Activated CD4-positive, alpha-beta memory T cell treated with anti-CD3 and anti-CD28 coated beads, Interleukin-2, amount 10 ng/mL, durations not matched to agents 7 days and 5 days (primary cell): ENCODE measurements at regions not wholly inside any gene's neighbourhood (a gene's known extent, or its start where the extent isn't known, plus 50 kb on each side); places are given as distances from the start of the nearest gene placed in this dataset.

Experiments
- CTCF ChIA-PET: fragments of 350-600 bp; sonication (Branson Sonifier 250); formaldehyde crosslinking; loops from one replicate; lab custom pipeline; 2021; ENCODE audit warnings: antibody characterized with exemption, inconsistent platforms; lab: Charles Lee
- POLR2A ChIA-PET: fragments of 350-600 bp; sonication (Branson Sonifier 250); formaldehyde crosslinking; loops from one replicate; lab custom pipeline; 2021; ENCODE audit warnings: antibody characterized with exemption; lab: Charles Lee
- DNase-seq: peaks from one replicate; pipeline ENCODE4 v3.0.0-alpha.2; 2020
- H3K27ac Mint-ChIP-seq: one replicate; pipeline ENCODE4 v1.8.0; 2021; ENCODE audit warnings: mild to moderate bottlenecking, mixed read lengths
- H3K27me3 Mint-ChIP-seq: one replicate; pipeline ENCODE4 v1.8.0; 2021; ENCODE audit warnings: mixed read lengths
- H3K36me3 Mint-ChIP-seq: one replicate; pipeline ENCODE4 v1.8.0; 2021; ENCODE audit warnings: low read depth, mixed read lengths
- H3K4me1 Mint-ChIP-seq: one replicate; pipeline ENCODE4 v1.8.0; 2021; ENCODE audit warnings: mixed read lengths
- H3K4me3 Mint-ChIP-seq: one replicate; pipeline ENCODE4 v1.8.0; 2021; ENCODE audit warnings: mild to moderate bottlenecking, mixed read lengths
- H3K9me3 Mint-ChIP-seq: one replicate; pipeline ENCODE4 v1.8.0; 2021; ENCODE audit warnings: mixed read lengths

- ChIA-PET CTCF (no interaction called here), POLR2A (interaction anchor here (2.1 kb wide), 1 partner anchor 9 kb away, joined by 8 read pairs; no protein-coding TSS in a partner anchor)
- DNase-seq, result no peak
- H3K4me1 Mint-ChIP-seq, result peaks cover 26% of the 10 kb centered on the region
- H3K36me3 Mint-ChIP-seq, result peaks cover 16% of the 10 kb centered on the region
- H3K27me3 Mint-ChIP-seq, result peaks cover 2% of the 10 kb centered on the region
- peaks cover 4% of the 10 kb centered on the region for H3K9me3 Mint-ChIP-seq
- no peak overlapping the region for H3K4me3 Mint-ChIP-seq
- no peak overlapping the region for H3K27ac Mint-ChIP-seq
These were observed 298.5 kb upstream of the KLF6 start for GRCh38 chr10:4083509-4084003.

- Mint-ChIP-seq H3K27me3 (peaks cover 2% of the 10 kb centered on the region), H3K36me3 (peaks cover 16% of the 10 kb centered on the region), H3K4me1 (peaks cover 28% of the 10 kb centered on the region), H3K9me3 (peaks cover 2% of the 10 kb centered on the region), H3K27ac (no peak overlapping the region), H3K4me3 (no peak overlapping the region)
- ChIA-PET POLR2A (interaction anchor here (2.1 kb wide), 1 partner anchor 8 kb away, joined by 8 read pairs; no protein-coding TSS in a partner anchor), CTCF (no interaction called here)
- DNase-seq, result no peak
These were observed 297.9 kb upstream of the KLF6 start for GRCh38 chr10:4082861-4083260.

DNA sequence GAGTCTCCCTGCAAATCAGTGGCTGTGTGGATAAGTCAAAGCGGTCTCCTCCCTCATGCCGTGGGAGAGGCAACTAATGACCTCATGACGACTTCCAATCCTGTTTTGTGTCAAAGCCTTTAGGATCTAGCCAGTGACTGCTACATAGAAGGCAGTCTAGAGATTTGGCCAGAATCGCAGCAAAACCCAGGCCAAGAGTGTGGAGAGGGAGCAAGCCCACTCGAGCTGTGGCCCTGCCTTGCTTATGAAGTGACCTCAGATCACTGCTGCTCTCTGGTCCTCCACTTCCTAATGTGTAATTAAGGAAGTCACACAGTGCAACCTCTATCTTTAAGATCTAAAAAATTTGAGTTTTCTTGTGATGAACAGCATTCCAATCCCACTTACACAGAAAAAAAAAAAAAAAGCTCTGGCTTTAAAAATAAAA lies 296.7 kb upstream of the KLF6 start:
- H3K9me3 Mint-ChIP-seq, result peaks cover 2% of the 10 kb centered on the region
- DNase-seq, result no peak
- peaks cover 16% of the 10 kb centered on the region for H3K36me3 Mint-ChIP-seq
- no peak overlapping the region for H3K4me3 Mint-ChIP-seq
- peaks cover 33% of the 10 kb centered on the region for H3K4me1 Mint-ChIP-seq
- CTCF ChIA-PET, result interaction anchor here (0.7 kb wide), 1 partner anchor 110 kb away, joined by 3 read pairs; no protein-coding TSS in a partner anchor
- H3K27ac Mint-ChIP-seq, result no peak overlapping the region
- peaks cover 2% of the 10 kb centered on the region for H3K27me3 Mint-ChIP-seq
- POLR2A ChIA-PET, result no interaction called here

GRCh38 chr10:4080225-4080805 lies 295.3 kb upstream of the KLF6 start:
- Mint-ChIP-seq H3K27ac (peak overlapping the region; percentile 70), H3K9me3 (peaks cover 2% of the 10 kb centered on the region), H3K27me3 (no peaks in the 10 kb centered on the region), H3K4me3 (no peak overlapping the region), H3K4me1 (peaks cover 42% of the 10 kb centered on the region), H3K36me3 (peaks cover 19% of the 10 kb centered on the region)
- no peak for DNase-seq
- CTCF ChIA-PET, result no interaction called here
- POLR2A ChIA-PET, result interaction anchor here (0.8 to 1.5 kb wide), 3 partner anchors 119 to 295 kb away, joined by 3 to 8 read pairs (median 3); partner anchors contain the start of gene KLF6

DNA sequence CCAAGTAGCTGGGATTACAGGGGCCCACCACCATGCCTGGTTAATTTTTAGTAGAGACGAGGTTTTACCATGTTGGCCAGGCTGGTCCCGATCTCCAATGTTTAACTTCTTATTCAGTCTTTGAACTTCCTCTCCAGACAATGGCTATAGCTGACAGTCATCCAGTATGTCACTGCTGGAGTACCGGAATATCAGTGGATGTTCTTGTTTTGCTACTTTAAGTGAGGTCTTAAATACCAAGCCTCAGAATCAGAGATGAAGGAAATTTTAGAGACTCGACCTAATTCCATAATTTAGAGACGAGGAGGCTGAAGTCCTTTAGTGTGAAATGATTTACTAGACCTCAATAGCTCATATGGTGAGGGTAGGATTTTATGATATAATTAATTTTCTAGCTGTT lies 294.8 kb upstream of the KLF6 start:
- H3K36me3 Mint-ChIP-seq, result peaks cover 21% of the 10 kb centered on the region
- ChIA-PET CTCF (no interaction called here), POLR2A (interaction anchor here (0.8 to 1.5 kb wide), 3 partner anchors 119 to 294 kb away, joined by 3 to 8 read pairs (median 3); partner anchors contain the start of gene KLF6)
- H3K27ac Mint-ChIP-seq, result peak overlapping the region; percentile 70
- no peaks in the 10 kb centered on the region for H3K27me3 Mint-ChIP-seq
- H3K4me1 Mint-ChIP-seq, result peaks cover 47% of the 10 kb centered on the region
- DNase-seq, result no peak
- H3K4me3 Mint-ChIP-seq, result no peak overlapping the region
- H3K9me3 Mint-ChIP-seq, result peaks cover 2% of the 10 kb centered on the region

DNA sequence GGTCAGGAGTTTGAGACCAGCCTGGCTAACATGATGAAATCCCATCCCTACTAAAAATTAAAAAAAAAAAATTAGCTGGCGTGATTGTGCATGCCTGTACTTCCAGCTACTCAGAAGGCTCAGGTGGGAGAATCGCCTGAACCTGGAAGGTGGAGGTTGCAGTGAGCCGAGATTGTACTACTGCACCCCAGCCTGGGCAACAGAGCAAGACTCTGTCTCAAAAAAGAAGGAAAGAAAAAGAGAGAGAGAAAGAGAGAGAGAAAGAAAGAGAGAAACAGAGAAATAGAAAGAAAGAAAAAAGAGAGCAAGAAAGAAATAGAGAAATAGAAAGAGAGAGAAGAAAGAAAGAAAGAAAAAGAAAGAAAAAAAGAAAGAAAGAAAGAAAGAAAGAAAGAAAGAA lies 292.8 kb upstream of the KLF6 start:
- H3K27me3 Mint-ChIP-seq, result no peaks in the 10 kb centered on the region
- no peak overlapping the region for H3K27ac Mint-ChIP-seq
- ChIA-PET CTCF (interaction anchor here (0.7 kb wide), 1 partner anchor 25 kb away, joined by 3 read pairs; no protein-coding TSS in a partner anchor), POLR2A (no interaction called here)
- DNase-seq, result no peak
- H3K4me1 Mint-ChIP-seq, result peaks cover 59% of the 10 kb centered on the region
- no peak overlapping the region for H3K4me3 Mint-ChIP-seq
- H3K9me3 Mint-ChIP-seq, result peaks cover 2% of the 10 kb centered on the region
- H3K36me3 Mint-ChIP-seq, result peaks cover 21% of the 10 kb centered on the region

DNA sequence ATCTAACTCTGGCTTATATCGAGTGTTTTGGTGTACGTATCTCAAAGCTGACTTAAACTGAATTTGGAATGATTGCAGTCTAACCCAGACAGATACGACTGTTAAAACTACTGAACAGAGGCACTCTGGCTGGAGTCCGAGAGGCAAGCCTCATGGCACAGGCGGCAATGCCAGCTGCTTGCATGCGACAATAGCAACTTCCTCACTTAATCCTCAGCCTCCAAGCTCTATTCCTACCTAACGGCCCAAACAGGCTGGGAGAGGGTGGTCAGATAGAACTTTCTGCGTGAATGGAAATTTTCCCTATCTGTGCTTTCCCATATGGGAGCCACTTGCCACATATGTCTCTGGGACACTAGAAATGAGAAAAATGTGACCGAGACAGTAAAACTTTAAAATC lies 292.0 kb upstream of the KLF6 start:
- H3K4me1 Mint-ChIP-seq, result peaks cover 59% of the 10 kb centered on the region
- ChIA-PET CTCF (no interaction called here), POLR2A (interaction anchor here (4.0 kb wide), 1 partner anchor 293 kb away, joined by 40 read pairs; the partner anchor contains the start of gene KLF6)
- H3K27ac Mint-ChIP-seq, result no peak overlapping the region
- H3K36me3 Mint-ChIP-seq, result peaks cover 21% of the 10 kb centered on the region
- no peak overlapping the region for H3K4me3 Mint-ChIP-seq
- no peaks in the 10 kb centered on the region for H3K27me3 Mint-ChIP-seq
- peaks cover 2% of the 10 kb centered on the region for H3K9me3 Mint-ChIP-seq
- DNase-seq, result no peak

DNA sequence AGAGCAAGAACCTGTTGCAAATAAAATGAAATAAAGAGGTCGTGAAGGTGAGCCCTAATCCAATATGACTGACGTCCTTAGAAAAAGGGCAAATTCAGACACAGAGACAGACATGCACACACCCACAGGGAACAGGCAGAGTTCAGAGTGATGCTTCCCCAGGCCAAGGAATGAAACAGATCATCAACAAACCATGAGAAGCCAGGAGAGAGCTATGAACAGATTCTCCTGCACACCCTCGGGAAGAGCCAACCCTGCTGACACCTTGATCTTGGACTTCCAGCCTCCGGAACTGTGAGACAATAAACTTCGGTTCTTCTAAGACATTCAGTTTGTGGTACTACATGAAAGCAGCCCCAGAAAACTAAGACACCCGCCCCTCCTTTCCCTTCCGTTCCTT lies 290.4 kb upstream of the KLF6 start:
- peaks cover 12% of the 10 kb centered on the region for H3K36me3 Mint-ChIP-seq
- H3K4me3 Mint-ChIP-seq, result peak overlapping the region; percentile 11
- peak overlapping the region; percentile 71 for H3K27ac Mint-ChIP-seq
- CTCF ChIA-PET, result no interaction called here
- POLR2A ChIA-PET, result interaction anchor here (0.6 to 4.0 kb wide), 8 partner anchors 8 to 291 kb away, joined by 3 to 40 read pairs (median 6); partner anchors contain the start of gene KLF6
- no peaks in the 10 kb centered on the region for H3K27me3 Mint-ChIP-seq
- peaks cover 46% of the 10 kb centered on the region for H3K4me1 Mint-ChIP-seq
- no peak for DNase-seq
- peaks cover 2% of the 10 kb centered on the region for H3K9me3 Mint-ChIP-seq

DNA sequence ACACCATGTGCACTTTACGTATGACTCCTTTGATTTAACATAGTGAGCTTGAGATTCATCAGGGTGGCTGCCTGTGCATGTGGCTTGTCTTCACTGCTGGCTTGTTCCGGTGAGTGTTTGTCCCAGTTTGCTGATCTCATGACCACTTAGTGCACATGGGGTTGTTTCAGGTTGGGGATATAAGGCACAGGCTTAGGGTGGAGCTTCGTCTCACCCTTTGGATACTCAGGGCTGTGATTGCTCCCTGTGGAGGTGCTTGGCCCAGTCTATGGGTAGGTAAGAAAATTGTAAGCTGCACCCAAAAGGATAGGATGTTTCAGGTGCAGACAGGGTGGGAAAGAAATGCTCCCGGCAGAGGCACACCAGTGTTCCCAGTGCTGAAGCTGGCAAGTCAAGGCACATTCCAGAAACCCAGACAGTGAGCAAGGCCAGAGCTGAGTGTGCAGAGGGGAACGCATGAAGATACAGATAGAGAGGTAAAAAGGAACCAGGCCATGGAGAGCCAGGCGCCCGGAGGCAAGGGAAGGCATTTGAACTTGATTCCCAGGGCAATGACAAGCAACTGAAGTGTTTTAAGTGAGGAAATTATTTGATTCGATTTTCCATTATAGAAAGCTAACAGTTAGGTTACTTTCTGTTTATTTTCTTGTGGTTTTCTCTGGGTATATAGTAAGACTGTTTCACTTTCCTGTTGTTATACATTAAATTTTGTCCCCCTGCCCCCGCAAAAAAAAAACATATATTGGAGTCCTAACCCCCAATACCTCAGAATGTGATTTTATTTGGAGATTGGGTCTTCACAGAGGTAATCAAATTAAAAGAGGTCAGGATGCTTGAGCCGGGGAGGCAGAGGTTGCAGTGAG lies 289.8 kb upstream of the KLF6 start:
- peaks cover 1% of the 10 kb centered on the region for H3K9me3 Mint-ChIP-seq
- ChIA-PET CTCF (no interaction called here), POLR2A (interaction anchor here (0.6 to 4.0 kb wide), 12 partner anchors 9 to 290 kb away, joined by 3 to 40 read pairs (median 5); partner anchors contain the start of gene KLF6)
- H3K4me1 Mint-ChIP-seq, result peaks cover 39% of the 10 kb centered on the region
- peak overlapping the region; percentile 35 for H3K4me3 Mint-ChIP-seq
- peaks cover 7% of the 10 kb centered on the region for H3K36me3 Mint-ChIP-seq
- H3K27ac Mint-ChIP-seq, result peak overlapping the region; percentile 71
- no peaks in the 10 kb centered on the region for H3K27me3 Mint-ChIP-seq
- peak; percentile 34 for DNase-seq

GRCh38 chr10:4073912-4074311 lies 288.9 kb upstream of the KLF6 start:
- CTCF ChIA-PET, result no interaction called here
- no peaks in the 10 kb centered on the region for H3K27me3 Mint-ChIP-seq
- peaks cover 6% of the 10 kb centered on the region for H3K36me3 Mint-ChIP-seq
- no peaks in the 10 kb centered on the region for H3K9me3 Mint-ChIP-seq
- peaks cover 33% of the 10 kb centered on the region for H3K4me1 Mint-ChIP-seq
- H3K4me3 Mint-ChIP-seq, result no peak overlapping the region
- no peak for DNase-seq
- H3K27ac Mint-ChIP-seq, result no peak overlapping the region
- POLR2A ChIA-PET, result interaction anchor here (1.1 to 4.0 kb wide), 7 partner anchors 14 to 289 kb away, joined by 3 to 40 read pairs (median 8); partner anchors contain the start of gene KLF6

GRCh38 chr10:4070921-4071660 lies 286.1 kb upstream of the KLF6 start:
- H3K4me1 Mint-ChIP-seq, result peaks cover 29% of the 10 kb centered on the region
- DNase-seq, result no peak
- peaks cover 6% of the 10 kb centered on the region for H3K36me3 Mint-ChIP-seq
- no peak overlapping the region for H3K4me3 Mint-ChIP-seq
- no peaks in the 10 kb centered on the region for H3K9me3 Mint-ChIP-seq
- CTCF ChIA-PET, result no interaction called here
- no peaks in the 10 kb centered on the region for H3K27me3 Mint-ChIP-seq
- POLR2A ChIA-PET, result interaction anchor here (0.6 to 1.6 kb wide), 2 partner anchors 9 to 11 kb away, joined by 3 to 4 read pairs; no protein-coding TSS in a partner anchor
- no peak overlapping the region for H3K27ac Mint-ChIP-seq

DNA sequence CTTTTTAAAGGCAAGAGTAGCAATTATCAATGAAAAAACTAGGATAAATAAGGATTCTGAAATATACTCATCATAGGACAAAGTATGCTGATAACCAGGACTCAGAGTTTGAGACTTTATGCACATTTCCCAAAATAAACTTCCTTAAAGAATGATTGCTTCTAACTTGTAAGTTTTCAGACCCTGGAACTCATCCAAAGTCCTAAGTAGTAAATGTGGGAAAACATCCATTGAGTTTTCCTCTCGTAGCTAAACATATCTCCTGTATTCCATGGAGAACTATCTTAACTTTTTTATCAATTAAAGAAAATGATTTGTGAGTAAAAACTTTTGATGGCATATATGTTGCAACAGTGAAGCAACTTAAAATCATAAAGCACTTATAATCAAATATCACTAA lies 285.2 kb upstream of the KLF6 start:
- POLR2A ChIA-PET, result no interaction called here
- Mint-ChIP-seq H3K27ac (no peak overlapping the region), H3K4me1 (peaks cover 24% of the 10 kb centered on the region), H3K4me3 (no peak overlapping the region), H3K27me3 (no peaks in the 10 kb centered on the region), H3K36me3 (peaks cover 1% of the 10 kb centered on the region), H3K9me3 (no peaks in the 10 kb centered on the region)
- CTCF ChIA-PET, result no interaction called here
- no peak for DNase-seq
